ENCODE measurements at regions not wholly inside any gene's neighbourhood (a gene's known extent, or its start where the extent isn't known, plus 50 kb on each side); places are given as distances from the start of the nearest gene placed in this dataset.

- Histone ChIP-seq H2AFZ (ENCODE audit: low read length) (no peak overlapping the region), H3K9ac (ENCODE audit: insufficient read depth, low read length) (no peak overlapping the region), H3K27me3 (ENCODE audit: control insufficient read depth, insufficient read depth, low read length) (no peaks in the 10 kb centered on the region), H3K4me1 (ENCODE audit: control insufficient read depth, extremely low read depth, insufficient read depth, low read length) (no peaks in the 10 kb centered on the region), H3K36me3 (ENCODE audit: control insufficient read depth, insufficient read depth, low read length) (no peaks in the 10 kb centered on the region), H4K20me1 (ENCODE audit: control insufficient read depth, extremely low read depth, insufficient read depth, low read length) (no peaks in the 10 kb centered on the region), H3K4me3 (replicated peaks in 1 of 4; ENCODE audit: control extremely low read depth in 1 of 4, insufficient read depth in 1 of 4, low read depth in 3 of 4, low read length in 4 of 4) (no peak overlapping the region), H3K27ac (ENCODE audit: insufficient read depth, low read length) (no peak overlapping the region), H3K79me2 (ENCODE audit: control insufficient read depth, insufficient read depth, low read length) (no peaks in the 10 kb centered on the region), H3K4me2 (ENCODE audit: extremely low read depth, insufficient read depth, low read length) (no peak overlapping the region), H3K9me3 (ENCODE audit: control insufficient read depth, insufficient read depth, low read depth, low read length) (no peaks in the 10 kb centered on the region)
- DNase-seq (ENCODE audit: low read depth in 2 of 2) = no peak
- no peak for TF ChIP-seq CTCF (conservative IDR thresholded peaks at IDR 0.05 in 1 of 2, IDR thresholded peaks at IDR 0.05 in 1 of 2; ENCODE audit: low read depth in 1 of 2, low read length in 2 of 2)
- no peak for TF ChIP-seq EZH2 (IDR thresholded peaks at IDR 0.05; ENCODE audit: low read length, missing control alignments)
Measured at GRCh38 chr10:28172223-28172610, 130.6 kb downstream of the MPP7 start.

- H3K4me2 ChIP-seq (ENCODE audit: extremely low read depth, insufficient read depth, low read length) = no peak overlapping the region
- TF ChIP-seq CTCF (conservative IDR thresholded peaks at IDR 0.05 in 1 of 2, IDR thresholded peaks at IDR 0.05 in 1 of 2; ENCODE audit: low read depth in 1 of 2, low read length in 2 of 2) = no peak
- no peak overlapping the region for H2AFZ ChIP-seq (ENCODE audit: low read length)
- H3K9ac ChIP-seq (ENCODE audit: insufficient read depth, low read length) = no peak overlapping the region
- no peaks in the 10 kb centered on the region for H3K4me1 ChIP-seq (ENCODE audit: control insufficient read depth, extremely low read depth, insufficient read depth, low read length)
- H4K20me1 ChIP-seq (ENCODE audit: control insufficient read depth, extremely low read depth, insufficient read depth, low read length) = no peaks in the 10 kb centered on the region
- no peaks in the 10 kb centered on the region for H3K27me3 ChIP-seq (ENCODE audit: control insufficient read depth, insufficient read depth, low read length)
- DNase-seq (ENCODE audit: low read depth in 2 of 2) = peak in 1 of 2 donors; percentile 88
- no peaks in the 10 kb centered on the region for H3K79me2 ChIP-seq (ENCODE audit: control insufficient read depth, insufficient read depth, low read length)
- H3K27ac ChIP-seq (ENCODE audit: insufficient read depth, low read length) = no peak overlapping the region
- no peaks in the 10 kb centered on the region for H3K36me3 ChIP-seq (ENCODE audit: control insufficient read depth, insufficient read depth, low read length)
- H3K4me3 ChIP-seq (replicated peaks in 1 of 4; ENCODE audit: control extremely low read depth in 1 of 4, insufficient read depth in 1 of 4, low read depth in 3 of 4, low read length in 4 of 4) = peak overlapping the region in 1 of 4 experiments; percentile 31
- H3K9me3 ChIP-seq (ENCODE audit: control insufficient read depth, insufficient read depth, low read depth, low read length) = no peaks in the 10 kb centered on the region
Measured at GRCh38 chr10:28171468-28172222, 131.2 kb downstream of the MPP7 start.

- no peaks in the 10 kb centered on the region for H4K20me1 ChIP-seq (ENCODE audit: control insufficient read depth, extremely low read depth, insufficient read depth, low read length)
- no peaks in the 10 kb centered on the region for H3K36me3 ChIP-seq (ENCODE audit: control insufficient read depth, insufficient read depth, low read length)
- H3K4me2 ChIP-seq (ENCODE audit: extremely low read depth, insufficient read depth, low read length) = no peak overlapping the region
- no peak overlapping the region for H3K9ac ChIP-seq (ENCODE audit: insufficient read depth, low read length)
- no peak for DNase-seq (ENCODE audit: low read depth in 2 of 2)
- H3K4me3 ChIP-seq (replicated peaks in 1 of 4; ENCODE audit: control extremely low read depth in 1 of 4, insufficient read depth in 1 of 4, low read depth in 3 of 4, low read length in 4 of 4) = no peak overlapping the region
- H3K27ac ChIP-seq (ENCODE audit: insufficient read depth, low read length) = no peak overlapping the region
- TF ChIP-seq CTCF (conservative IDR thresholded peaks at IDR 0.05 in 1 of 2, IDR thresholded peaks at IDR 0.05 in 1 of 2; ENCODE audit: low read depth in 1 of 2, low read length in 2 of 2) (no peak), EZH2 (IDR thresholded peaks at IDR 0.05; ENCODE audit: low read length, missing control alignments) (no peak)
- no peaks in the 10 kb centered on the region for H3K79me2 ChIP-seq (ENCODE audit: control insufficient read depth, insufficient read depth, low read length)
- H3K9me3 ChIP-seq (ENCODE audit: control insufficient read depth, insufficient read depth, low read depth, low read length) = no peaks in the 10 kb centered on the region
- no peak overlapping the region for H2AFZ ChIP-seq (ENCODE audit: low read length)
- no peaks in the 10 kb centered on the region for H3K27me3 ChIP-seq (ENCODE audit: control insufficient read depth, insufficient read depth, low read length)
- H3K4me1 ChIP-seq (ENCODE audit: control insufficient read depth, extremely low read depth, insufficient read depth, low read length) = no peaks in the 10 kb centered on the region
Measured at GRCh38 chr10:28169525-28169924, 133.3 kb downstream of the MPP7 start.
